ENCODE measurements at regions not wholly inside any gene's neighbourhood (a gene's known extent, or its start where the extent isn't known, plus 50 kb on each side); places are given as distances from the start of the nearest gene placed in this dataset.

GRCh38 chr5:164383662-164384061 lies 878.2 kb downstream of the MAT2B start:
- H3K4me3 ChIP-seq (ENCODE audit: low read length) = no peak overlapping the region
- no peak for DNase-seq (ENCODE audit: low read depth)
- TF ChIP-seq CTCF (conservative IDR thresholded peaks at IDR 0.05; ENCODE audit: low read depth, low read length) = no peak

GRCh38 chr5:164392531-164392930 lies 887.1 kb downstream of the MAT2B start:
- TF ChIP-seq CTCF (conservative IDR thresholded peaks at IDR 0.05; ENCODE audit: low read depth, low read length) = no peak
- no peak for DNase-seq (ENCODE audit: low read depth)
- H3K4me3 ChIP-seq (ENCODE audit: low read length) = no peak overlapping the region

GRCh38 chr5:164394686-164395194 lies 889.3 kb downstream of the MAT2B start:
- DNase-seq (ENCODE audit: low read depth) = no peak
- TF ChIP-seq CTCF (conservative IDR thresholded peaks at IDR 0.05; ENCODE audit: low read depth, low read length) = no peak

GRCh38 chr5:164412531-164412930 lies 907.1 kb downstream of the MAT2B start:
- no peak for TF ChIP-seq CTCF (conservative IDR thresholded peaks at IDR 0.05; ENCODE audit: low read depth, low read length)
- no peak overlapping the region for H3K4me3 ChIP-seq (ENCODE audit: low read length)
- DNase-seq (ENCODE audit: low read depth) = no peak

More at GRCh38 chr5:164394686-164395194, 889.3 kb downstream of the MAT2B start:
- no peak overlapping the region for H3K4me3 ChIP-seq (ENCODE audit: low read length)

GRCh38 chr5:164420161-164420560 lies 914.7 kb downstream of the MAT2B start:
- TF ChIP-seq CTCF (conservative IDR thresholded peaks at IDR 0.05; ENCODE audit: low read depth, low read length) = no peak
- H3K4me3 ChIP-seq (ENCODE audit: low read length) = no peak overlapping the region
- no peak for DNase-seq (ENCODE audit: low read depth)

GRCh38 chr5:164422400-164422799 lies 917.0 kb downstream of the MAT2B start:
- H3K4me3 ChIP-seq (ENCODE audit: low read length) = no peak overlapping the region
- no peak for DNase-seq (ENCODE audit: low read depth)
- TF ChIP-seq CTCF (conservative IDR thresholded peaks at IDR 0.05; ENCODE audit: low read depth, low read length) = no peak

GRCh38 chr5:164431634-164432304 lies 926.4 kb downstream of the MAT2B start:
- no peak for DNase-seq (ENCODE audit: low read depth)
- no peak overlapping the region for H3K4me3 ChIP-seq (ENCODE audit: low read length)
- no peak for TF ChIP-seq CTCF (conservative IDR thresholded peaks at IDR 0.05; ENCODE audit: low read depth, low read length)
